Embryonic facial prominence (tissue), 1 donor: ENCODE measurements at regions not wholly inside any gene's neighbourhood (a gene's known extent, or its start where the extent isn't known, plus 50 kb on each side); places are given as distances from the start of the nearest gene placed in this dataset.
"Not testable (repeated sequence)": the region's sequence is repeated elsewhere in the genome, so short reads cannot be mapped to it uniquely, and the experiment has no call there.

Source experiments
- DNase-seq: peaks from one replicate; pipeline ENCODE4 v3.0.0-alpha.2; 2016; ENCODE audit errors: extremely low spot score

DNA sequence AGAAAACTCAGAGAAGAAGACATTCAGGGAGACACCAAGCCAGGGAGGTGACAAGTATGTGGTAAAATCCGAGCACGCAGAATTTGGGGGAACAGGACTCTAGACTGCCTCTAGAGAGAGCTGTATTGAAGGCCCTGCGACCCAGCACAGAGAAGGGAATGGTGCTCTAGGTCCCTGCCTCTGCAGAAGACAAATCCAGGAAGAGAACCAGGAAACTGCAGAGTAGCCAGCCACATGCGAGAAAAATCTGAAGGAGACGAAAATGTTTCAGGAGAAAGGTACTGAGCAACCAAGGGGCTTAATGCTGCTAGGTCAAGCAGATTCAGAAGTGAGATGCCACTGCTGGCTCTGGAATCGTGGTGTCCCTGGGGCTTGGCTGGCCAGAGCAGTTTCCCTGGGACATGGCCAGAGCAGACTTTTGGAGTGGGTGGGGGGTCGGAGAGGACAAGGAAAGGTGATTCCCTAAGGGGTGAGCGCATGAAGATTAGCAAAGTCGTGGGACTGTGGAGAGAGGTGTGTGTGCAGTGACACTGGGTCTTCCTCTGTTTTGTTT, 158.0 kb upstream of the KLF6 start:
- no peak for DNase-seq

DNA sequence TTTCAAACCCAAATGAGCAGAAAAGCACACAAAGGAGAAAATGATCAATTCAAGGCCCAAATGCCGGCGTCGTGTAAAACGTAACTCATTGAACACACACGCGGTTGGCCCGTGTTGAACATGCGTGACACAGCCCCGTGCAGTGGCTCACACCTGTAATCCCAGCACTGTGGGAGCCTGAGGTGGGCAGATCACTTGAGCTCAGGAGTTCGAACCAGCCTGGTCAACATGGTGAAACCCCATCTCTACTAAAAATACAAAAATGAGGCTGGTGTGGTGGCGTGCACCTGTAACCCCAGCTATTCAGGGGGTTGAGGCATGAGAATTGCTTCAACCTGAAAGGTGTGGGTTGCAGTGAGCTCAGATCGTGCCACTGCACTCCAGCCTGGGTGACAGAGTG, 156.7 kb upstream of the KLF6 start:
- DNase-seq: no peak

DNA sequence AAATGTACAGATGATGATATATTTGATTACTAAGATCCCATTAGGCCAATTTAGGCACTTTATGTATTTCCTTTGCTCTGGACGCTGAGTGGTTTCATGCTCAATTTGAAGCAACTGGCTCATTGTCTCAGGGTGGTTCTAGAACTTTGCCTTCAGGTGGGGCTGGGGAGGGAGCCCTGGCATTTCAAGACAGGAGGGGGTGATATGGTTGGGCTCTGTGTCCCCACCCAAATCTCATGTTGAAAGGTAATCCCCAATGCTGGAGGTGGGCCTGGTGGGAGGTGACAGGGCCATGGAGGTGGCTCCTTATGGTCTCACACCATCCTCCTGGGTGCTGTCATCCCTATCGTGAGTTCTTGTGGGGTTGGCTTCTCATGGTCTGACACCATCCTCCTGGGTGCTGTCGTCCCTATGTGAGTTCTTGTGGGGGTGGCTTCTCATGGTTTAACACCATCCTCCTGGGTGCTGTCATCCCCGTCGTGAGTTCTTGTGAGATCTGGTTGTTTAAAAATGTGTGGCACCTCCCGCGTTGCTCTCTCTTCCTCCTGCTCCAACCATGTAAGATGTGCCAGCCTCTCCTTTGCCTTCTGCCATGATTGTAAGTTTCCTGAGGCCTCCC, 151.5 kb upstream of the KLF6 start:
- no peak for DNase-seq

DNA sequence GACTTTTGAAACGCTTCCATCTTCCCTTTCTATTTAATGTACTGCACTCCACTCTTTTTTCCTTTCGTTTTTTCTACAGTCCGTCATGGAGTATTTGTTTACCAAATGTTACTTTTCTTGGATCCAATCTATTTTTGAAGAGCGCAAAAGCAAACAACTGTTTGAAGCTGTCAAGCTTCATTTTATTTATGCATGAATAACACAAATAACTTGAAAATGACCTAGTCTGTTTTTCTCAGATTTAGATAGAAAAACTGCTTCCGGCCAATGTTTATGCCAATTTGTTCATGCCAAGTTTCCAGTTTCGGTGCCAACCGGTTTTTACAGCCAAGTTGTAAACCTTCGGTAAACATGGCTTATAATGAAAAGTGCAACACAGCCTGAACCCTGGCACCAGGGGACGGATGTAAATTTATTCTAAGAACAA, 150.9 kb upstream of the KLF6 start:
- DNase-seq: no peak

DNA sequence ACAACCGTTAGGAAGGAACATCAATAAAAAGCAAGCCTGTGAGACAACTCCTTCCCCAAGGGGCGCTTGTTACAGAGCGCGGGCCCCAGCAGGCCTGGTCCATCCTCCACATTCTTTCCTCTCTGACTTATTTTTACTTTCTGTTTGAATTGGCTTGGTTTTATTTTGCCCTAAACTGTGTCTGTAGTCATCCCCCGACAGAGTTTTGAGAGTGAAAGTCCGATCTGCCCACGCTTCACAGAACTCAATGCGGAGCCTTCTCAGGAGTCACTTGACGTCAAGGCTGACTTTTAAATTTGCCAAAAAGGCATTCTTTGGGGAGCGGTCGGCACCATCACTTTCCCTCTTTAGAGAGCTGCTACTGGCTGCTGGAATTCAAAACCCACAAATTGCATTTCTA, 150.1 kb upstream of the KLF6 start:
- DNase-seq: no peak

DNA sequence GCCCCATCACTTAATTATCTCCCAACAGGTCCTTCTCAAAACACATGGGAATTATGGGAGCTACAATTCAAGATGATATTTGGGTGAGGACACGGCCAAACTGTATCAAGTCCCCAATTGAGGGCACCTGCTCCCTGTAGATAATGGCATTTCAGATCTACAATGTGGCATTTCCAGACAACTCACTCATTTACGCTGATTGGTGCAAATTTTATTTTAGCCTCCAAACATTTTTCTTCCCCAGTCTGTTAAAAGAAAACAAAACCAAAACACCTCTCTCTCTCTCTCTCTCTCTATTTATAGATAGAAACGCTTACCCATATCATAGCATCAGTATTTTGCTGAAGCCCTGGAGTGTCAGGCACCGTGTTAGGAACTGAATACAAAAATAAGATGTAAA, 148.7 kb upstream of the KLF6 start:
- no peak for DNase-seq

DNA sequence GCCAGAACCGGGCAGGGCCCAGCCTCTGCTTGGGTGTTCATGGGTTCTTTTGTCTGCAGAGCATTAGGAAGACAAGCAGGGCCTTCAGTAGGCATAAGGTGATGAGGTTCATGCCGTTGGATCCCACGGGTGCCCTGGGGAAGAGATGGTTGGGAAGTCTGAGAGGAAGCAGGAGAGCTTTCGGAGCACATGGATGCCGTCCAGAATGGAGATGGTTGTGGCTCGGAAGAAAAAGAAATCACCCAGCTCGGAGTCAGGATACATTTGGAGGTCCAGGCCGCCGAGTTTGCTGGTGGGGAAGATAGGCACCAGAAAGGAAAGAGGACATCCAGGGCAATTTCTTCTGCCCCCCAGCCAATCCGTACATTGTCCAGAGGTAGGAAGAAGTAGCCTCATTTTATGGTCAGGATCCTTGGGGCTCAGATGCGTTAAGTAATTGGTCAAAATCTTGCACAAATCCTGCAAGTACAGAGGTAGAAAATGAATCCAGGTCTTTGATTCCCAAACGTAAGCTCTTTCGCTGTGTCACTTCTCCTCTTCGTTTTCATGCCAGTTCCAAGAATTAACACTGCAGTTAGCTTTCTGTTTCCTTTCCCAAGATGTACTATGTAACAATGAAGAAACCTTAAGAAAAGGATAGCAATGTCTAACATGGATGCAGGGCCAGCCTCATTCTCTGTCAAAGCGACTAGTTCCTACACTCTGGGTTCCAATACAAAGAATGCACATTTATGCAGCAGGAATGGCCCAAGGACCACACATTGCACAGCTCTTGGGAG, 147.8 kb upstream of the KLF6 start:
- DNase-seq: no peak

DNA sequence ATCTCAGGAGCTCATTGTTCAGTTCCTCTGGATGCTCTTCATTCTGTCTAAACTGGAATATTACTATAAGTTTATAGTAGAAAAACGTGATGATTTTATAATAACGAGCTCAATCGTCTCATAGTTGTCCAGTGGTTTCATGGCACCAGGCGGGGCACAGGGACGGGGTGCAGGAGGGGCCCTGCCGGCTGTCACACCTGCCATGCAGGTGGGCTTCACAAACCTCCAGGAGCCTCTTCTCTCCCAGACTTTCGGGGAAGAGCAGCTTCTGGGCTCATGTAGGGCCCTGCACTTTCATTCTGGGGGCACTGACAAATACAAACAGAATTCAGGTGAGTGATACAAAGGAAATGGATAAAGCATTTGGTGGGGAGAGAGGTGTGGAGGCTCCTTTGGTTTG, 146.9 kb upstream of the KLF6 start:
- no peak for DNase-seq

DNA sequence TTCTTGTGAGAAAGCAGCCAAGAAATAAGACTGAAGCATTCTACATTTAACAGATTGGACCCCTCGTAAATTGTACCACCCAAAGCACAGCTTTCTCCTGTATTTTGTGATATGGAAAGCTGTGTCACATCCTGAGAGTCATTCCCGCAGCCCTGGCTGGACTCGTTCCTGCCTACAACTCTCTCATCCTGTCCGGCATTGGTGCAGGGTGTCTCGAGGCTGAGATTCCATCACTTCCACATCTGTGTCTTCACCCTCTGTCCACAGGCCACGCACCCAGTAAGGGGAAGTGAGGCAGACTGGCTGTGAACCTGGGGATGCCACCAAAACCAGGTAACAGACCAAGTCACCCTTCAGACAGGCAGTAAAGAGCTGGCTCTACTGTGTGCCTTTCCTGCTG, 146.2 kb upstream of the KLF6 start:
- no peak for DNase-seq

DNA sequence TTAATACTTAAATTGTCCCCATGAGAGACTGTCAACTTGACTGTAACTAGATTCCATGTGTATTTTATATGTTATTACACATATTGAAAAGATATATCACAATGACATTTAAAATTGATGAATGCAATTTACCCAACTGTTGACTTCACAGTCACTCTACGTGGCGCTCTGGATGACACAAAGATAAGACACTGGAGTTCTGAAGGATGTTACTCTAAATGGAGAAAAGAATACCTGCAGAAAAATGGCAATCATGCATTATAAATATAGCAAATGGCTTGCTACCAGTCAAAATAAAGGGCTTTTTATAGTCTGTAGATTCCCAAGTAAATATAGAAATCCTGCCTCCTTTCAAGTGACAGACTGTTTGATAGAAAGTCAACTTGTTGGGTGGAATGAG, 143.6 kb upstream of the KLF6 start:
- DNase-seq: no peak

DNA sequence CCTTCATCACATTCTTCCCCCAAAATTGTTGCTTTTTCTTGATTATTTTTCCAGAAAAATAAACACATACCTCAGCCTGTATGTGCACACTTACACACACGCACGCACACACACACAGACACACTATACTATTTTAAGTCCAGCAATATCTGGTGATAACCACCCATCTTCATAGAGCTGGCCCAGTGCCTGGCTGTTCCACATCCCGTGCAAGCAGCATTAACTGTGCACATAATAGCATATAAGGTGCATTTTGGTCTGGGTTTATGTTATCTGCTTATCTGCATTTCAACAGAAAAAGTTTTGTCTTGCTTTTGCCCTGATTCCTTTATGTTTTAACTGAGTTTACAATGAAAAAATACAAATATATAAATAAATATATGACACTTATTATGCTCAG, 143.1 kb upstream of the KLF6 start:
- no peak for DNase-seq

DNA sequence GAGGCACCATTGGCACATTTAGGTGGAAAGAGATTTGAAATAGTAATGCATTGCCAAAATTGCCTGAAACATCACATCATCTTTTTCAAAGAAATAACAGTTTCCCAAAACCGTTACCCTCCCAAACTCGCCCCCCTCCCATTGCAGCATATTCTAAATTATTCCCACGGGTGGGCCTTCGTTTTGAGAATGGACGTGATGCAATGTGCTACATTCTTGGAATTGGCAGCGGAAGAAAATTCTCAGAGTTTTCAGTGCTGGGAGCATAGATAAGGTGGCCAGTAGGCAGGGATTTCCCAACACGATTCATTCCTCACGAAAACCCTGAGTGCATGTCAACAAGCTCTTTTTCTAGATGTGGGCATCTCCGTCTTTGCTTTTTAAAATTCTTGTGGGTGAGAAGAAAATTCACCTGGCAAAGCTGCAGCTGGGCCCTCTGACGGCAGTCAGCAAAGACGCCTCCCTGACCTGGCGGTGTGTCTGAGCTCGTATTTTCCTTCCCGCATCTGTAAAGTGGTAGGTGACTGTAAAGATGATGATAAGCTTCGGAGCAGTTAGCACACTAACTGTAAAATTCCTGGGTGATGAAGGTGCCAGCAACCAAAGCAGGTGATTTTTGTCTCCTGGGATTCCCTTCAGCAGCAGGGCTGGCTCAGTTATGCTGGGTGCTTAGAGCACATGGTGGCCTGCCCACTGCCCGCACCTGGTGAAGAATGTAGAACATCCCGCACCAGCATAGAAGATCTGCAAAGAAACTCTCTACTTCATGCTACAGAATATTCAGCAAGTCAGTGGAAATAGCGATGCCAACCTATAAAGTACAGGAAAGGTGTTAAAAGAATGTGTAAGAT, 141.9 kb upstream of the KLF6 start:
- DNase-seq: no peak

DNA sequence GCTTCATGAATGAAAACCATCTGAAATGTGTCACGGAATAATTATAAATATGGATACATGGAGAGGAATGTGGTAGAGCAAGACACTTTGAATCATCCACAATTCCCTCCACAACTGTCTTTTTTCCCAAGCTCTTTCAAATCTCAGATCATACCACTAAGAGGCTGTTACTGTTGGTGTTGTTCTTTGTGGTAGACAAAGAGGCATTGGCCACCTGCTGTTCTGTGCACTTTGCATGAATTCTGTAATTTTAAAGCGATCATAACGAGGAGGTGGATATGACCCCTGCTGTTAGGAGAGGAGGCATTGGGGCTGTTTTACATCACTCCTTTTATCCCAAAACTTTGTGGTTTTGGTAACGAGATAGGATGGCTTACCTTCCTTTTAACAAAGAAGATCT, 141.2 kb upstream of the KLF6 start:
- no peak for DNase-seq

DNA sequence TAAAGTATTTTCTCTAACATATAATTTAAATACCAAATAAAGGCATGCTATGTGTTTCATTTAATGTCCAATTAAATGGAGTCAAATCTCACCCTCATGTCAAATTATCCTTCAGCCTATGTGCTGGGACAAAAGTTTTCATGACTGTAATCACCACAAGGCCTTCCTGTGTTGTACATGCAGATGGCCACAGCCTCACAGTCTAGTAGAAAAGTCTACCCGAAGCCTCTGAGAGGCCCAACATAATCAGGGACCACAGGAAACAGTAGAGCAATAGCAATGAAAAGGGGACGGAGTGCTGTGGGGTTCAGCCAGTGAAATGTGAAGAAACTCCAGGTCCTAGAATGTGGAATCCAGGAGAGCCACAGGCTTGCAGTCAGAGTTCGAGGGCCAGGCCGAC, 140.2 kb upstream of the KLF6 start:
- DNase-seq: no peak

DNA sequence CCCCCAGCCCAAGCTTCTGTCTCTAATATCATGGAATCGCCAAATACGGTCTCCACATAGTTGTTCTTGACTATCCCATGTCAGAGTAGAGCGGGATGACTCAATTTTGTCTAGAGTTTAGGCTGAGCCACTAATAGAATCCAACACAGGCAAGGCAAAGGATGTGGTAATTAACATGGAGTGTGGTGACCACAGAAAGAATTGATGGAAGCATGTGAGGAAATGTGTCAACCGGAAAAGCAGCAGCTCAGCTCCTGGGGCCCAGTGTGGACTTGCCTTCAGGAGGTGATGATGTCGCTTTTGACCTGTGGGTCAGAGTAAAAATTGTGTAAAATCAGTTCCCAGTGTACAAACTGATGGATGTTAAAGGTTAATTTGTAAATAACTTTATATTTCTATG, 139.3 kb upstream of the KLF6 start:
- no peak for DNase-seq

DNA sequence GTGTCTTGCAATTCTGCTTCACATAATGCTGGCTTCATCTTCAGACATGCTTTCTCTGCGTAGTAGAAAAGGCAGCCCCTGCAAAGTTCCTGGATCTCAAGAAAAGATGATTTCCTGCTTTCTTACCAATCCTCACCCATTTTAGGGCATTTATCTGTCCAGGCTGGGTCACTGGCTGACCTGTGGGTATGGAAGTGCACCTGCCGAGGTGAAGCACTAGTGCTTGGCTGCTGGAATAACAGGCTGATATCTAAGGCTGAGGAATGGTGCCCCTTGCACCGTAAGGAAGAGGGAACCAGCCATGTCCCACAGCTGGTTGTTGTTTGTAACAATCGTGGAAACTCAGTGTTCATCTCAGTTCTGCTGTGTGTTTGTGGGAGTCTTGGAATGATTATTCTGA, 138.0 kb upstream of the KLF6 start:
- no peak for DNase-seq

DNA sequence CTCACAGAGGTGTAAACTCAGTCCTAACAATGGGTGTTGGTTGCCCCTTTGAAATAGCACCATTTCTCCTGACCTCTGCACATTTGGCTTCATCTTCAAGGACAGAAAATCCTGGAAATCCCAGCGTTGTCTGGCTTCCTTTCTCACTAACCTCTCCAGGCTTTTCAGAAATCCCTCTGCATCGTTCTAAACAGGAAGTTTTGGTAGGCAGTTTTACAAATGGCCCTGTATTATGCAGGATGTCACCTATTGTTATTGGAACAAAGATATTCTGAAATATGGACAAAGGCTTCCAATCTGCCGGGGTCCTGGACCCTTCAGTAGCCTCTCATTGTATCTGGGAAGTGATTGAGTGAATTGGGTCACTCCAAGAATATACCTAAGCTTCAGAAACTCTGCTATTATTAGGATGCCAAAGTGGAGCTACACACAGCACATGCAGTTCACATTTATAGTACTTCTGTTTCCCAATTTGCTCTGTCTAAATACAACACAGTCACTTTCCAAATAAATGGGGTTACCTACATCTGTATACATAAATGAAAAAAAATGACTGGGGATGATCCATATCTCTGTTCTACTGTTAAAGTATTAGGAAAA, 134.8 kb upstream of the KLF6 start:
- DNase-seq: no peak

DNA sequence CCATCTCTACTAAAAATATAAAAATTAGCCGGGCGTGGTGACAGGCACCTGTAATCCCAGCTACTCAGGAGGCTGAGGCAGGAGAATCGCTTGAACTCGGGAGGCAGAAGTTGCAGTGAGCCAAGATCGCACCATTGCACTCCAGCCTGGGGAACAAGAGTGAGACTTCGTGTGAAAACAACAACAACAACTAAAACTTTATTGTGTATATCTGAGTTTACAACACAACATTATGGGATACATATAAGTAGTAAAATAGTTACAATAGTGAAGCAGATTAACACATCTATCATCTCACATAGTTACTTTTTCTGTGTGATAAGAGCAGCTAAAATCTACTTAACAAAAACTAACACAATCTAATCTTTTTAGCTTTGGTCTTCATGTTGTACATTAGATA, 132.4 kb upstream of the KLF6 start:
- not testable (repeated sequence) for DNase-seq

DNA sequence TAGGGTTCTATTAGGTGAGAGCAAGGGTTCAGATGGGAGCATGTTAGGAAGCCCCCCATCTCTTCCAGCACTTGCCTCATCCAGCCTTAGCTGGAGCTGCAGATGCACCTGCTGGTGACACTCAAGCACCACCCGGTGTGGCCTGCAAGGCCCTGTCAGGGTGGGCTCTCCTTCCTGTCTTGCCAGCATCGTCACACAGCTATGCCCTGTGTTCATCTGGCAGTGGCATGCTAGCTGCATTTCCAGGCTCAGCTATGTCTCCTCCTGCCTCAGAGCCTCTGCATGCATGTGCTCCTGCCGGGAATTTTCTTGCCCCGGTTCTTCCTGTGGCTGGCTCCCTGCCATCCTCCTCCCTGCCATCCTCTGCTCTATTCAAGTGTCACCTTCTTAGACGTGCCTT, 129.7 kb upstream of the KLF6 start:
- DNase-seq: no peak

DNA sequence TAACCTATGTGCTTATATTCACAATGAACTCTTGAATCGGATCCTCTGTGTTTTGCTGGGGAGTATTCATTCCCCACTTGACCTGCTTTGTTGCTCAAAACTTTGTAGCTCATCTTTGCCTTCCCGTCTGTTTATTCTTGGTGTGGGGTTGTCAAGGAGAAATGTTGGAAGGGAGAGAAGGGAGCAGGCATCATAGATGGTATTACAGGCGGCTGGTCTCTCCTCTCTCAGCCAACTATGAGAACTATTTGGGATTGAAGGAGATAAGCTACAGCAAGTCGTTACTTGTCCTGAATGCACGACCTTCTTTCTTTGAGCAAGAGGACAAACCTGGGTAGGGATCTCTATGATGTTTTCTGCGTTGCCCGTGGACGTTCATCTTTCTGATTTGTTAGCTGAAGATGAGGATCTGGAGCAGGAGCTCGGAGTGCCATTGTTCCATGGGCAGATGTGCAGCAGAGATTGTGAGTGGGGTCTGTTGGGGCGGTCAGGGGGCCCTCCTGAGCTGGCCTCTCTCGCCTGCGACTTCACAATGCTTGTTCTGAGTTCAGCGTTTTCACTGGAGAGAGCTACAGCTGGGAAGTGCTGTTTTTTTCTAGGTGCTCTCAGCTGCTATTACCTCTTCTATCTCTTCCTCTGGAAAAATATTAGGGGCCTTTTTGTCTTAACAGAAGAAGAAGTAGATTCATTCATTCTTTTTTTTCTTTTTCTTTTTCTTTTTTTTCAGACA, 126.9 kb upstream of the KLF6 start:
- no peak for DNase-seq

DNA sequence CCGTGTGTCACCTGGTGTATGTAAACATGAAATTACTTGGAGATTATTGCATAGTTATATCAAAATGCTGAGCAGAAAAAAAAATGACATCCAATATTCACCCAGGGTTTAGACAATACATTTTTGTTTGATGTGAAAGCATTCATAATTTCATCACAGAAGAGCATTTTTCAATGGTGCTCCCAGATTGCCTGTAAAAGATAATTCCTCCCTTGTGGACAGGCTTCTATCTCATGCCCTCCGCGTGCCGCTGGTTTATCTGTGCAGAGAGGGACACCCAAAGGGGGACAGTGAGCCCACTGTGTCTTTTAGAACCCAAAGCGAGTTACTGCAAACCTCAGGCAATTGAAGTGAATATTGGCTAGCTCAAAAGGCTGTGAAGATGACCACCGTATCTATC, 126.2 kb upstream of the KLF6 start:
- no peak for DNase-seq
